ENCODE measurements at regions not wholly inside any gene's neighbourhood (a gene's known extent, or its start where the extent isn't known, plus 50 kb on each side); places are given as distances from the start of the nearest gene placed in this dataset.

GRCh38 chr13:69603144-69603853 lies 504.3 kb upstream of the ATXN8OS start:
- TF ChIP-seq, protein P1, sequence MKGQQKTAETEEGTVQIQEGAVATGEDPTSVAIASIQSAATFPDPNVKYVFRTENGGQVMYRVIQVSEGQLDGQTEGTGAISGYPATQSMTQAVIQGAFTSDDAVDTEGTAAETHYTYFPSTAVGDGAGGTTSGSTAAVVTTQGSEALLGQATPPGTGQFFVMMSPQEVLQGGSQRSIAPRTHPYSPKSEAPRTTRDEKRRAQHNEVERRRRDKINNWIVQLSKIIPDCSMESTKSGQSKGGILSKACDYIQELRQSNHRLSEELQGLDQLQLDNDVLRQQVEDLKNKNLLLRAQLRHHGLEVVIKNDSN (IDR thresholded peaks at IDR 0.05), result no peak
- no peak for TF ChIP-seq EGR1 (IDR thresholded peaks at IDR 0.05)
- TF ChIP-seq TAF1 (IDR thresholded peaks at IDR 0.05; ENCODE audit: low read depth), result no peak
- TF ChIP-seq, protein P2, sequence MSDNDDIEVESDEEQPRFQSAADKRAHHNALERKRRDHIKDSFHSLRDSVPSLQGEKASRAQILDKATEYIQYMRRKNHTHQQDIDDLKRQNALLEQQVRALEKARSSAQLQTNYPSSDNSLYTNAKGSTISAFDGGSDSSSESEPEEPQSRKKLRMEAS (IDR thresholded peaks at IDR 0.05), result no peak
- no peak for TF ChIP-seq ZBTB7A (IDR thresholded peaks at IDR 0.05; ENCODE audit: low read depth)
- TF ChIP-seq TCF12 (IDR thresholded peaks at IDR 0.05; ENCODE audit: low read depth), result no peak
- TF ChIP-seq TEAD4 (IDR thresholded peaks at IDR 0.05), result no peak
- TF ChIP-seq EP300 (IDR thresholded peaks at IDR 0.05; ENCODE audit: borderline replicate concordance), result no peak
- TF ChIP-seq YY1 (IDR thresholded peaks at IDR 0.05; ENCODE audit: low read depth), result no peak
- no peak for TF ChIP-seq FOXM1 (IDR thresholded peaks at IDR 0.05; ENCODE audit: borderline replicate concordance, low read depth)
- no peak for TF ChIP-seq CREB1 (IDR thresholded peaks at IDR 0.05; ENCODE audit: low read depth)
- TF ChIP-seq, protein P3, sequence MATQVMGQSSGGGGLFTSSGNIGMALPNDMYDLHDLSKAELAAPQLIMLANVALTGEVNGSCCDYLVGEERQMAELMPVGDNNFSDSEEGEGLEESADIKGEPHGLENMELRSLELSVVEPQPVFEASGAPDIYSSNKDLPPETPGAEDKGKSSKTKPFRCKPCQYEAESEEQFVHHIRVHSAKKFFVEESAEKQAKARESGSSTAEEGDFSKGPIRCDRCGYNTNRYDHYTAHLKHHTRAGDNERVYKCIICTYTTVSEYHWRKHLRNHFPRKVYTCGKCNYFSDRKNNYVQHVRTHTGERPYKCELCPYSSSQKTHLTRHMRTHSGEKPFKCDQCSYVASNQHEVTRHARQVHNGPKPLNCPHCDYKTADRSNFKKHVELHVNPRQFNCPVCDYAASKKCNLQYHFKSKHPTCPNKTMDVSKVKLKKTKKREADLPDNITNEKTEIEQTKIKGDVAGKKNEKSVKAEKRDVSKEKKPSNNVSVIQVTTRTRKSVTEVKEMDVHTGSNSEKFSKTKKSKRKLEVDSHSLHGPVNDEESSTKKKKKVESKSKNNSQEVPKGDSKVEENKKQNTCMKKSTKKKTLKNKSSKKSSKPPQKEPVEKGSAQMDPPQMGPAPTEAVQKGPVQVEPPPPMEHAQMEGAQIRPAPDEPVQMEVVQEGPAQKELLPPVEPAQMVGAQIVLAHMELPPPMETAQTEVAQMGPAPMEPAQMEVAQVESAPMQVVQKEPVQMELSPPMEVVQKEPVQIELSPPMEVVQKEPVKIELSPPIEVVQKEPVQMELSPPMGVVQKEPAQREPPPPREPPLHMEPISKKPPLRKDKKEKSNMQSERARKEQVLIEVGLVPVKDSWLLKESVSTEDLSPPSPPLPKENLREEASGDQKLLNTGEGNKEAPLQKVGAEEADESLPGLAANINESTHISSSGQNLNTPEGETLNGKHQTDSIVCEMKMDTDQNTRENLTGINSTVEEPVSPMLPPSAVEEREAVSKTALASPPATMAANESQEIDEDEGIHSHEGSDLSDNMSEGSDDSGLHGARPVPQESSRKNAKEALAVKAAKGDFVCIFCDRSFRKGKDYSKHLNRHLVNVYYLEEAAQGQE (IDR thresholded peaks at IDR 0.05; ENCODE audit: low read depth), result no peak

- TF ChIP-seq ZBTB7A (IDR thresholded peaks at IDR 0.05; ENCODE audit: low read depth) (no peak), NFIC (IDR thresholded peaks at IDR 0.05) (no peak), FOXM1 (IDR thresholded peaks at IDR 0.05; ENCODE audit: borderline replicate concordance, low read depth) (no peak), CEBPB (IDR thresholded peaks at IDR 0.05) (no peak), TEAD4 (IDR thresholded peaks at IDR 0.05) (no peak), CREB1 (IDR thresholded peaks at IDR 0.05; ENCODE audit: low read depth) (no peak), TCF12 (IDR thresholded peaks at IDR 0.05; ENCODE audit: low read depth) (no peak)
- TF ChIP-seq, protein P2 (IDR thresholded peaks at IDR 0.05), result no peak
- TF ChIP-seq, protein P3 (IDR thresholded peaks at IDR 0.05; ENCODE audit: low read depth), result no peak
- TF ChIP-seq, protein P1 (IDR thresholded peaks at IDR 0.05), result no peak
These were observed 506.0 kb upstream of the ATXN8OS start for GRCh38 chr13:69601661-69602060.

DNA sequence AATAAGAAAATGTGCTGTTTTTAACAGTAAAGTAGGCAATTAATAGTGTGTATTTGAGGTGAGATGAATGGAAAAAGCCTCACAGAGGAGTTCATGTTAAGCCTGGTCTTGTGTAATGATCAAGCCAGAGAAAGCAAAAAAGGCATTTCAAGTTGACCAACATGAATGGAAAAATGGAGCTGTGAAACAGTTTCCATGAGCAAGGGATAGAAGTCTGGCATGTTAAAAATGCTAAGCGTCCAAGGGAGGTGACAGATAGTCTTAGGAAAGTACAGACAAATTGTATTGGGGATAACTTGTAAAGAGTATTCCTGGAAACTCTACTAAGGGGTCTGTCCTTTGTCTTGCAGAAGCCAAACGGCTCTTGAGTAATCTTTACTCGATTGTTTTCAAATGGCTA lies 506.8 kb upstream of the ATXN8OS start:
- no peak for TF ChIP-seq TEAD4 (IDR thresholded peaks at IDR 0.05)
- TF ChIP-seq CEBPB (IDR thresholded peaks at IDR 0.05), result no peak
- no peak for TF ChIP-seq YY1 (IDR thresholded peaks at IDR 0.05; ENCODE audit: low read depth)
- TF ChIP-seq RAD21 (IDR thresholded peaks at IDR 0.05; ENCODE audit: low read depth), result no peak
- no peak for TF ChIP-seq EGR1 (IDR thresholded peaks at IDR 0.05)
- TF ChIP-seq FOXM1 (IDR thresholded peaks at IDR 0.05; ENCODE audit: borderline replicate concordance, low read depth), result no peak
- TF ChIP-seq, protein P2 (IDR thresholded peaks at IDR 0.05), result no peak
- TF ChIP-seq, protein P3 (IDR thresholded peaks at IDR 0.05; ENCODE audit: low read depth), result no peak
- TF ChIP-seq EP300 (IDR thresholded peaks at IDR 0.05; ENCODE audit: borderline replicate concordance), result no peak
- no peak for TF ChIP-seq ZBTB7A (IDR thresholded peaks at IDR 0.05; ENCODE audit: low read depth)
- no peak for TF ChIP-seq NFIC (IDR thresholded peaks at IDR 0.05)
- no peak for TF ChIP-seq TAF1 (IDR thresholded peaks at IDR 0.05; ENCODE audit: low read depth)
- no peak for TF ChIP-seq CREB1 (IDR thresholded peaks at IDR 0.05; ENCODE audit: low read depth)
- TF ChIP-seq, protein P1 (IDR thresholded peaks at IDR 0.05), result no peak
- no peak for TF ChIP-seq TCF12 (IDR thresholded peaks at IDR 0.05; ENCODE audit: low read depth)
